Amygdala (tissue), 56 donors: ENCODE measurements at regions not wholly inside any gene's neighbourhood (a gene's known extent, or its start where the extent isn't known, plus 50 kb on each side); places are given as distances from the start of the nearest gene placed in this dataset.

Source experiments
- DNase-seq, 56 donors: peaks; one replicate each; lab custom pipeline; 2025; lab: John Stamatoyannopoulos, UW

DNA sequence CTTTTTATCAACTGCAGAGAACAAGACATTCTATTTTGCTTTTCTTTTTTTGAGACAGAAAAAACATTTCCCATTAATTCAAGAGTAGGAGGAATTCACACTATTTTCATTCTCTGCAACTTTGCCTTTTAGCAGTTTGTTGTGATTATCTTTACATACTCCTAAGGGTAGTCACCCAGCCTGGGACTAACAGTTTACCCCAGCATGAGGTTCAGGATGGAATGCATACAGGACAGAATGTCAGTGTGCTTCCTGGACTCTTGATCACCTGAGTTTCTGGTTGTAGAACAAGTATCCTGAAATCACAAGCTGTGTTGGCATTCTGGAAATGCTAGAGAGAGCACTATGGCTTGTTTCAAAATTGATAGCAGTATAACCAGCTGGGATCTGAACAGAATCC is 368.1 kb downstream of the KIF4B start:
- peak in 3 of 56 donors; percentile 1 to 8 (median 7) for DNase-seq

DNA sequence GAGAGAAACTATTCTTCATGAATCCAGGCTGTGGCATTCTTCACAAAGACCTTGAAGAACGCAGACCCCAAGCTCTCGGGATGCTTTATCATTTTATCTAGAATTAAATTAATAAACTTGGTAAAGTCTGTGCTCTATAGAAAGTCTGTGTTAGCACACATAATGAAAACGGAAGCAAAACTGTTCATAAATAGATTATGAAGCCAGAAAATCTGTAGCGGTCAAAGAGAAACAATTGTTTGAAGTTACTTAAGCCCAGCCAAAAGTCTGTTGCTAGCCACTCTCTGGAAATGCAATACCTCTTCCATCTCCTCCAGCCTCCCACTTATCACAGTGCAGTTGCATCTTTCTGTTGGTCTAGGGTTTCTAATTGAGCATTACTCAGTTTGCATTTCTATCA is 375.9 kb downstream of the KIF4B start:
- no peak for DNase-seq

DNA sequence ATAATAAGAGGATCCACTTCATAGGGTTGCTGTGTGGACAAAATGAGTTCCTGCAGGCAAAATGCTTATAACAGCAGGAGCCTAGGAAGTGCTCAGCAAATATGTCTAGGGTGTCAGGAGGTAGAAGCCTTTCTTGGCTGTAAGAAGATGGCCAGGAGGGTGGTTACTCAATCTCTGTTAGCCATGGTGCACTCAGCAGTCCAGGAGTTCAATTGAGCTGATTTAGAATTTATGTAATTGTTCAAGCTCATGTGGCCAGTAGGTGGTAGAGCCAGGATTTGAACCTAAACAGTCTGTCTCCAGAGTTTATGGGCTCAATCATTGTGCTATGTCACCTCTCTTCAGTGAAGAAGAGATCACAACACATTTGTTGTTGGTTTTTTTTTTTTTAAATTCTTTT is 381.2 kb downstream of the KIF4B start:
- no peak for DNase-seq

DNA sequence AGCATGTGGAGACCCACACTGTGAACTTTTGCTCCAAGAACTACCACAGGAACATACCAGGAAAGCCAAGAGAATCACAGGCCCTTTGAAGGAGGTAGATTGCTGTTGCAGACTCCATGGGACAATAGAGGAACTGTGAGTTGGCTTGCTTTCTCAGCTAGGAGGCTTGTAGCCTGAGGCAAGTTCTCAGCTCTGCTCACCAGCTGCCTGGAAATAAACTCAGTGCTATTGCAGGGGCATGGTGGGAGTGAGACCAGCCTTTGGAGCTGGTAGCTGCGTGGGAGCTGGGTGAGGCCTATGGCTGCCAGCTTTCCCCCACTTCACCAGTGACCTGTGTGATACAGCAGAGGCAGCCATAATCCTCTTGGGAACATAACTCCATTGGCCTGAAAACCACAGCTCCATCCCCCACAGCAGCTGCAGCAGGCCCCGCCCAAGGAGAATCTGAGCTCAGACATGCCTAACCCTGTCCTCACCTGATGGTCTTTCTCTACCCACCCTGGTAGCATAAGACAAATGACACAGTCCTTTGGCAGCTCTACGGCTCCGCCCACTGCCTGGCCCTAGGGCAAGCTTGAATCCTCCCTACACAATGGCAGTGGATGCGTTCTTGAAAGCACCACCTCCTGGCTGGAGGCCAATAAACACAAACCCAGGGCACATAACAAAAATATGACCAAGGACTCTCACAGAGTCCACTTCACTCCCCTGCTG is 389.5 kb downstream of the KIF4B start:
- DNase-seq, result no peak

DNA sequence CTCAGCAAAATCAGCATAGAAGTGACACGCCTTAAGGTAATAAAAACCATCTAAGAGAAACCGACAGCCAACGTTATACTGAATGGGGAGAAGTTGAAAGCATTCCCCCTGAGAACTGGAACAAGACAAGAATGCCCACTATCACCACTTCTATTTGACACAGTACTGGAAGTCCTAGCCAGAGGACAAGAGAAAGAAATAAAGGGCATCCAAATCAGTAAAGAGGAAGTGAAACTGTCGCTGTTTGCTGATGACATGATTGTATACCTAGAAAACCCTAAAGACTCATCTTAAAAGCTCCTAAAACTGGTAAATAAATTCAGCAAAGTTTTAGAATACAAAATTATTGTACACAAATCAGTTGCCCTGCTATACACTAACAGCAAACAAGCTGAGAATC is 393.3 kb downstream of the KIF4B start:
- DNase-seq, result no peak

DNA sequence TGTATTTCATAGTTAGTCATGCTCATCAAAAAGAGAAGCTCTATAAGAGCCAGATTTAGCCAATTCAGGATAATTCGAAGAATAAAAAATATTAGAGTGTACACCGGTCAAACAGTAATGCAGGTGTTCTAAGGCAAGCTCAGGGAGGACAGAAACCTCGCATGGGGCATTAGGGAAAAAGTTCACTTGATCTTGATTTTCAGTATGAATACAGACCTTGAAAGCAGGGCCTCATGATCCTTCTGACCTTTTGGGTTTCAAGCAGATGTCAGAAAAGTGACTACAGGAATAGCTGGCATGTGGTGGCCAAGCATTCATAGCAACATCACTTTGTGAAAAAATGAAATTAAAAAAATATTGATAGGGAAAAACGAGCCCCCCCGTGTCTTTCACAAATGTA is 394.9 kb downstream of the KIF4B start:
- no peak for DNase-seq

DNA sequence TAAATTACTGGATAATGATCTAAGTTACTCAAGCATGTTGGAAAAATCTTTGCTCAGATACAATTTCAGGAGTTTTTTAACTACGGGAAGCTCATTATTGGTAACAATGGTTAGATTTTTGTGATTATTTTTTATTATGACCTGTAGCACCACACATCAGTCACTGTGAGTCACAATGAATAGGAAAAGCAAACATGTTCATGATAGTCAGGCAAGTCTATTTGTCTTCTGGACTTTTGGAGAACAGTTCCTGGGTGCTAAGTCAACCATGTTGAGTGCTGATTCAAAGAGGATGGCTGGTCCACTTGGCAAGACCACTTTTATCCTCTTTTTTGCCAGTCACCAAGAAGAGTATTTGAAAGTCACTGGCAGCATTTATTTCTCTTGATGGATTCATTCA is 403.2 kb downstream of the KIF4B start:
- no peak for DNase-seq

DNA sequence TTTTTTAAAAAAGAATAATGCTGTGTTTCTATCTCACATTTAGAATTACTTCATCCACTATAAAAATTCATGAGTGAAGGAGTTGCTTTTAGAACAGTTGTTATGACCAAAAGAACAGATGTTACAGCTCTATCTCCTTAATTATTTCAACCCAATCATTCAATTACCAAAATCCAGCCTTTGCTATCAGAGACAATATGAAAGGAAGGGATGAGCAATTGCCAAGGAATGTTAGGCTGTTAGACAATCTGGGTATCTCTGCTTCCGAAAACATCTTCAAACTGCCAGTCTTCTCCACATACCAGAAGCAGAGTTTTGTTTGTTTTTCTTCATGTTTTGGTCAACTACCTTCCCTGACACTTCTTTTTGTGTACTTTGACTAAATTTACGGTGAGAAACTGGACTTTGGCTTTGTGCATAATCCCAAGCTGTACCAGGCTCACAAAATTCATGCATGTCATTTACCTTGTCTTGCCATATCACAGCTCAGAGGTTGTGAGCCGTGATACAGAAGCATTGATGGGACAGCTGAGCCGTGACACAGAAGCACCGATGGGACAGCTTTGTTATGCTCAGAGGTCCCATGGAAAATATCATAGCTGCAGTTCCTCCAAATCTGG is 405.5 kb downstream of the KIF4B start:
- DNase-seq, result no peak

DNA sequence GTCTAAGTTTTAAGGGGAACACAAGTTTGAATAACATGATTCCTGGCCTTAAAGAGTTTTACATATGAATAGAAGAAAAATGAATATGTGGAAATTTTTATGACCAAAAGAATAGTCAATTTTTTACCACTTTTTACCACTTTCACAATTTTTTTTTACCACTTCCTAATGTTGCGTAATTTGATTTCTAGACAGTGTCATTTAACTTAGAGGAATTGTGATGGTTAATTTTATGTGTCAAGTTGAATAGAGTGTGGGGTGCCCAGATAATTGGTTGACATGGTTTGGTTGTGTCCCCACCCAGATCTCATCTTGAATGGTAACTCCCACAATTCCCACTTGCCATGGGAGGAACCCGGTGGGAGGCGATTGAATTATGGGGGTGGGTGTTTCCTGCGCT is 416.6 kb downstream of the KIF4B start:
- no peak for DNase-seq

DNA sequence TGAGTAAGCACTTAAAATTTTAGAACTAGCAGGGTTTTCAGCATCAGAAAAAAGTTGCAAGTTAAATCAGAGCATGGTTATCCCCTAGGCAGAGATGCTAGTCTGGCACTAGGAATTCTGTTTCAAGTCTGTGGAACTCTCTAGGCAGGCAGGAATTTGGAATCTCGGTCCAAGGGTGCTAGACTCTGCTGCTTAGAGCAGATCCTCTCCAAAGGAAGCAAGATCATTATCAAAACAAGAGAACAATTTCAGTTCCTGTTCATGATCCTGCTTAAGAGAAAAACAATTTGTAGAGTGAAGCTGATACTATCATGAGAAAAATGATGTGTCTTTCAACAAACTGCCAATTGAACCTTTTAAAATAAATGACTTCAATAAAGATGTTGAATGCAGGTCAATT is 420.7 kb downstream of the KIF4B start:
- no peak for DNase-seq

DNA sequence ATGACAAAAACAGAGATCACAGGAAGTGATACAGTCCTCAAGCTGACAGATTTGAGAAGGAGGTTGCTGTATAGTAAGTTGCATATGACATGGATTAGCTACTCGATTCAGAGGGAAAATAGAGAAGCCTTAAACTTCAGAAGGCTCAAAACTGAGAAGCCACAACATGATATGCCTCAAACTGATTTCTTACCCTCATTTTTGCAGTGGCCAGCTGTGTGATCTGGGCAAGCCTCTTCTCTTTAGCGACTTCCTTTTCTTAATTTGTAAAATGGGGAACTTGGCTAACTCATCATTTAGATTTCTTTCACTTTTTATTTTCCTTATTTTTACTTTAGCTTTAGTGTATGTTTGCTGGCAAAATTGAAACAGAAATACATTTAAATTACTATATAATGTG is 421.1 kb downstream of the KIF4B start:
- DNase-seq, result no peak

DNA sequence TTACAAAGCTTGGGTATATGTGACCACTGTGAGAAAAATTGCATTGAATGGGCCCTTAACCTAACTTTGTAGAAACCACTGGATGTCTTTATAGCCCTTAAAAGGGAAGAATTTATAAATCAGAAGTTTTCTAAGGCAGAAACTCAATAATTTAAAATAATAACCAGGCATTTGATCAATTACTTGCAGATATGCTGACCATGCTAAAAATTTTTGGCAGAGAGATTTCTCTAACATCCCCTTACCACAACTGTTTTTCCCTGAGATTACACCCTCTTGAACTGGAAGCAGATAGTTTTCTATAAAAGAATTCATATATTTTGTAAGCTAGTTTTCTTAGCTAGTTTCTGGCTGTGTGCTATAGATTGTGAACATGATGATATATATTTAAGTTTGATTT is 428.3 kb downstream of the KIF4B start:
- no peak for DNase-seq

DNA sequence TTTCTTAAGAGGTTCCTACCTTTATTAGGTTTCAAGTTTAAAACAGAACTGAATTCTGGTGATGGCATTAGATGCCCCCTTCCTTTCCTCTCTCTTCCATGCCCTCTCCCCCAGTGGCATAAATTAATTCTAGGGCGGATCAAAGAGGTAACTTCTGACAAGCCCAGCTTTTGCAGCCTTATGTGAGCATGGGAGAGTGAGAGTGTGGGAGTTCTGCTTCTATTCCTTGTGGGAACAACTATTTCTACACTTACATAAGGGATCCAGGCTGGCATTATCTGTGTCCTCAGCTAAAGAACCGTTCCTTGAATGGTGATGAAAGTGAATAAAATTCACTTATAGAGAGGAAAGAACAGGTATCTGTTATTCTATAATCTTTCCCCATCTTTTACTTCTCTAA is 437.6 kb downstream of the KIF4B start:
- peak in 2 of 56 donors; percentile 1 to 6 for DNase-seq

DNA sequence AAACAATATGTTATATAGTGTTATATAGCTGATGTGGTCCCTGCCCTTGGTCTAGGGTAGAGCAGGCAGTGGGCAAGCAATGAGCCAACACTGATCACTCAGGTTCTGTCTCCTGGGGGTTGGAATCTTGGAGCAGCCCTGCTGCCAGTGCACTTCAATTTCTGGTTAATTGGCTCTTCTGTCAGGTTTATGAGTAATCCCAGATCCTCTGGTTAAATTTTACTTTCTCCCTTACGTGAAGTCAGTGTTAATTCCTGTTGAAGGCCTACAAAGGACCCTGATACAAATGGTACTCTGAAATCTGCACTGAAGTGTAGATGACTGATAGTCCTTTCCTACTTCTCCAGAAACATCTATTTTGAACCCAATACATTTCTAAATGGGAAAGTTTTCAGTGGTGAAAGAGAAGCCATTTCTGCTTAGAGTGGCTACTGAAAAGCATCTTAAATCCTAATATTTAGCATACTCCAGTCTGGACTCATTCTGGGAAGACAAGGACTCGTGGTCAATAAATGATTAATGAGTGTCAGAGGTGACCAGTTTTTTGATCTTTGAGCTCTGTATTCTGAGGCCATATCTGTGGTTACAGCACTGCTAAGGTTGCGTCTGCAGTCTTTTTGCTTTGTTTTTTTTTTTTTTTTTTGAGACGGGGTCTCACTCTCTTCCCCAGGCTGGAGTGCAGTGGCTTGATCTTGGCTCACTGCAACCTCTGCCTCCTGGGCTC is 442.4 kb downstream of the KIF4B start:
- DNase-seq, result peak in 1 of 56 donors; percentile 0

DNA sequence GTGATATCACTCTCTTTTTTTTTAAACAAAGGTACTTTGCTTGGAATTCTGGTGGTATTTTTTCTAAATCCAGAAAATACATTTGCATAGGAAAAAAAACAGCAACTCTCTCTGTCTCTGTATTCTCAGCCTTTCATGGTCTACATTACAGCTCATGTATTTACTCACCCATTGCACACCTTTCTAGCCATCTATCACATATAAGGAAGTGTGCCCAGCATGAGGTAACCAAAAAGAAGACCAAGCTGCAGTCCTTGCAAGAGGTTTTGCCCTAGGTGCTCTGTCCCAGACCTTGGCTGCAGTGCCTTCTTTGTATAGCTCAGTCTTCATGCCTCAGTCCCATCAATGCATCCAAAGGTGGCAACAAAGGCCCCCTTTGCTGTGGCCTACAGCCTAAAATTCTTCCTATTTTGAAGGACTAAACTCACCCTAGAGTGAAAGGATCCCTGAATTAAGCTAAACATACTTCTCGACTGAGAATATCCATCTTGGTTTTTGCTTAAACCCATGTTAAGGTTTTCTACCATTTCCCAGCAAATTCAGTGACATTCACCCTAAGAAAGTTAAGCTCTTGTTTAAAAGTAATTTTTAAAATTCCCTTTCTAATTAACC is 446.4 kb downstream of the KIF4B start:
- DNase-seq, result no peak

DNA sequence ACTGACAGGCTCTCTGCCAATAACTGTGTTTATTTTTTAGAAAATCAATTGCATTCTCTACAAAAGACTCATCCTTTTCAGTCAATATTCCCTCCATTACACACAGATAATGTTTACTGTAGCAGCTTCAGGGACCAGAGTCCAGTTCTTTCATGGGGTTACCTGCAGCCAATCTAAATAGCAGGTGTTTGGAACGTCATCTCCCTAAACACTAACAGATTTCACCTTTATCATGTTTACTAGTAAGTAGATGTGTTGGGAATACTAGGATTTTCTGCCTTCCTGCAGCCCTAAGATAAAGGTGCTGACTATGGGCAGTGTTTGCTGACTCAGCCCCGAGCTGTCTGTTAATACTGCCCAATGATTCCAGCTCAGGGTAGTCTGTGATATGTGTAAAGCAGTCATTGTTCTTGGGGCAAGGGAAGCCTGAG is 447.0 kb downstream of the KIF4B start:
- DNase-seq, result no peak

DNA sequence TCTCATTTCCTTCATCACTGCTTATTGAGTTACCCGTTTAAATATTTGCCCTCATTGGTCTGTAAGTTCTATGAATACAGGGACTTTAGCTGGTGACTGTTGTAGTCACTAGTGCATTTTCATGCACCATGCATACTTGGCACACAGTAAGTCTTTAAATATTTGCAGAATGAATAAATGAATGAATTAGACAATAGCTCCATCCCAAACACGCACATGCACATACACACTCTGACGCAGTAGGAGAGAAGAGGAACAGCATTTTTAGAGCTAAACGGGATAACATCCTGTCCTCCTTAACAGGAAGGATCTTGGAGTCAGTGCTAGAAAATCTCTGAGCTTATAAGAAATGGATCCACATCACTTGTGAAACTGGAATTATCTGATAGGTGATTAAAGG is 447.7 kb downstream of the KIF4B start:
- no peak for DNase-seq

DNA sequence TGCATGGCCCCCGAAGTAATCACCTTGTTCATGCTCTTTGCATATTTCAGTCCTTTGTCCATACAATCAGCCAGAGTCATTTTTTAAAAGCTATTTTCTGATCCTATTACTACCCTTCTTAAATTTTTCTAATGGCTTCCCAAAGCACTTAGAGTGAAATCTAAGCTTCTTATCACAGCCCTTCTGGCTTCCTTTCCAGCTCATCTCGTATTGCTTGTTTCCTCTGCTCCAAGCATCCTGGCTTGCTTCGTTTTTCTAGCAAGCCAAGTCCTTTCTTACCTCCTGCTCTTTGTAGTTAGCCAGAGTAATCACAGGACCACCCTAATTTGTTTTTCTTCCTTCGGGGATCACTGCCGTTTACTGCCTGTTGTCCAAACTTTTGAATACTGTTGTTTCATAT is 453.3 kb downstream of the KIF4B start:
- no peak for DNase-seq

DNA sequence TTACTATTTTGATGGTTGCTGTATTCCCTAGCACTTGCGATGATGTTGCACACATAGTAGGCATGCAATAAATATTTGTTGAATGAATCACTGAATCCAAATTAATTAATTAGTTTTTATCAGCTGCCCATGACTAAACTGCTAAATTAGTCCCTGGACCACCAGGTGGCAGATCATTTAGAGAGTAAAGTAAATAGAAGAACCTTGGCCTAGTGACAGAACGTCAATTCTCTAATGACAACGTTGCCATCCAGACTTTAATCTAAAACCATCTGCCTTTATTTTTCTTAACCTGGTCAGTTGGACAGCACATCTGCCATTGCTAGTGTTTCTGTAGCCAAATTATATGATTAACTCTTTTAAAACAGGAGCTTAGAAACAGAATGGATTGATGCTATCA is 457.5 kb downstream of the KIF4B start:
- DNase-seq, result no peak

DNA sequence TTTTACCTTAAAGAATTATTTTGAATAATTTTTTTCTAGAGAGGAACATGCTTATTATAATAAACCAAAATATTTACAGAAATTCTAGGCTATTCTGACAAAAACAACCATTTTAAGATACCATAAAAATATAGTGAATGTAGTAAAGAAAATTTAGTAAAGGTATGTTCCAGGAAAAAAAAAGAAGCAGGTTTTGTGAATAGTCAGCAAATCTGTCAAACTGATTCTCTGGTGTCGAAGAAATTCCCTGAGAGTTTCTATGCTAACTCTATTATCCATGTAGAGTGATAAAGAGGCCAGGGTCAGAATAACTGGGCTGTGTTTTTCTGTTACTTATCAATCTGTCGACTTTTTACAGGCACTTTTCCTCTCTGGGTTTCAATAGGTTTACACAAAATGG is 459.2 kb downstream of the KIF4B start:
- no peak for DNase-seq

DNA sequence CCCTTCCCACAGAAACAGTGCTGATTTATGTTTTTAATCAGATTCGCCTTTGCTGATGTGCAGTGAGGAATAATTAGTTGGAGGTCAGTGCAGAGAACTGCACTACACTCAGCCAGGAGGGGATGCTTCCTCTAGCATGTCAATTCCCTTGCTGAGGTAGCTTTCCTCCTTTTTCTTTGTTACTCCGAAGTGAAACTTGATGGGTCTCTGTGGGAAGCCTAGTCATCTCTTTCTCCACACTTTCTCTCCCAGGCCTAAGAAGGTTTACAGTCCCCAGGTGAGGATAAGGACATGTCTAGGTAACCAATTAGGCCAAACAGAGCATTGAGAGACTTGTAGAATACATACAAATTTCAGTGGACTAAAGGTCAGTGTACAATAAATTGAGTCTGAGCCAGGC is 461.8 kb downstream of the KIF4B start:
- DNase-seq, result no peak
